ENCODE measurements at regions not wholly inside any gene's neighbourhood (a gene's known extent, or its start where the extent isn't known, plus 50 kb on each side); places are given as distances from the start of the nearest gene placed in this dataset.

DNA sequence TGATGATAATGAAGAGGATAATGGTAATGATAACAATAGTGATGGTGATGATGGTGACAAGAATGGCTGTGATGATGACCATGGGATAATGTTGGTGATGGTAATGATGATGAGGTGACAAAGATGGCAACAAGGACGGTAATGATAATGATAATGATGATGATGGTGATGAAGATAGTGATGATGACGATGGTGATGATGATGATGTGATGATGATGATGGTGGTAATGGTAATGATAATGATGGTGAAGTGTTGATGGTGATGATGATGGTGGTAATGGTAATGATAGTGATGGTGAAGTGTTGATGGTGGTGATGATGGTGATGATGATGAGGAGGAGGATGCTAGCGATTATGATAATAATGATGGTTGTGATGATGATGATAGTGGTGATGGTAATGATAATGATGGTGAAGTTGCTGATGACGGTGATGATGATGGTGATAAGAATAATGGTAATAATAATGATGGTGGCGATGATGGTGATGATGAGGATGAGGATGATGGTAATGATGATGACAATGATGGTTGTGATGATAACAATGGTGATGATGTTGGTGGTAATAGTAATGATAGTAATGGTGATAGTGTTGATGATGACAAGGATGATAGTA, 54.7 kb upstream of the OPCML start:
- H3K27me3 Mint-ChIP-seq: no peaks in the 10 kb centered on the region
- ChIA-PET CTCF (no interaction called here), POLR2A (no interaction called here)
- H3K27ac Mint-ChIP-seq: no peak overlapping the region
- peaks cover 5% of the 10 kb centered on the region for H3K9me3 Mint-ChIP-seq (ENCODE audit: low read depth)
- H3K4me3 Mint-ChIP-seq: no peak overlapping the region
- no peaks in the 10 kb centered on the region for H3K36me3 Mint-ChIP-seq (ENCODE audit: low read depth)
- intact Hi-C loops (cut with DNase I, micrococcal nuclease): no loop called here
- no peak for DNase-seq
- H3K4me1 Mint-ChIP-seq: no peaks in the 10 kb centered on the region
- ATAC-seq: no peak

GRCh38 chr11:133582750-133583149, 50.4 kb upstream of the OPCML start:
- CTCF ChIA-PET: no interaction called here
- peaks cover 3% of the 10 kb centered on the region for H3K27me3 Mint-ChIP-seq

GRCh38 chr11:133582326-133582725, 50.0 kb upstream of the OPCML start:
- ATAC-seq: no peak

More at GRCh38 chr11:133582750-133583149, 50.4 kb upstream of the OPCML start:
- POLR2A ChIA-PET: no interaction called here
- intact Hi-C loops (cut with DNase I, micrococcal nuclease): no loop called here
- Mint-ChIP-seq H3K4me3 (no peak overlapping the region), H3K36me3 (ENCODE audit: low read depth) (no peaks in the 10 kb centered on the region), H3K27ac (no peak overlapping the region), H3K4me1 (no peaks in the 10 kb centered on the region), H3K9me3 (ENCODE audit: low read depth) (peaks cover 5% of the 10 kb centered on the region)
- ATAC-seq (no peak), DNase-seq (no peak)

More at GRCh38 chr11:133582326-133582725, 50.0 kb upstream of the OPCML start:
- ChIA-PET POLR2A (no interaction called here), CTCF (no interaction called here)
- no peak overlapping the region for H3K4me3 Mint-ChIP-seq
- H3K9me3 Mint-ChIP-seq (ENCODE audit: low read depth): peaks cover 5% of the 10 kb centered on the region
- intact Hi-C loops (cut with DNase I, micrococcal nuclease): no loop called here
- H3K27ac Mint-ChIP-seq: no peak overlapping the region
- no peaks in the 10 kb centered on the region for H3K36me3 Mint-ChIP-seq (ENCODE audit: low read depth)
- DNase-seq: no peak
- no peaks in the 10 kb centered on the region for H3K4me1 Mint-ChIP-seq
- H3K27me3 Mint-ChIP-seq: peaks cover 3% of the 10 kb centered on the region

Measured in activated CD4-positive, alpha-beta T cell treated with anti-CD3 and anti-CD28 coated beads for 36 hours (primary cell).